ENCODE measurements at regions not wholly inside any gene's neighbourhood (a gene's known extent, or its start where the extent isn't known, plus 50 kb on each side); places are given as distances from the start of the nearest gene placed in this dataset.

GRCh38 chr2:236954641-236955040 is 131.0 kb upstream of the COPS8 start:
- intact Hi-C loops (cut with micrococcal nuclease) = no loop called here
- no peak for TF ChIP-seq CTCF (IDR thresholded peaks at IDR 0.05; ENCODE audit: unreplicated experiment)
- POLR2A ChIA-PET = no interaction called here

GRCh38 chr2:236955521-236956030 is 130.1 kb upstream of the COPS8 start:
- H3K27me3 Mint-ChIP-seq (ENCODE audit: insufficient read depth, unreplicated experiment) = peaks cover 13% of the 10 kb centered on the region
- no TSS peak for BruUV-seq (replicated peaks)
- no peak for DNase-seq (ENCODE audit: unreplicated experiment)
- H3K4me1 Mint-ChIP-seq (ENCODE audit: insufficient read depth, unreplicated experiment) = peaks cover 8% of the 10 kb centered on the region
- intact Hi-C loops (cut with micrococcal nuclease) = no loop called here
- POLR2A ChIA-PET = no interaction called here
- no peak for TF ChIP-seq CTCF (IDR thresholded peaks at IDR 0.05; ENCODE audit: unreplicated experiment)
- no peak overlapping the region for H3K4me3 Mint-ChIP-seq (ENCODE audit: unreplicated experiment)
- no peak overlapping the region for H3K27ac Mint-ChIP-seq (ENCODE audit: low read depth, unreplicated experiment)
- peaks cover 11% of the 10 kb centered on the region for H3K9me3 Mint-ChIP-seq (ENCODE audit: unreplicated experiment)
- CTCF ChIA-PET = interaction anchor here (1.4 kb wide), 1 partner anchor 72 kb away, joined by 5 read pairs; no protein-coding TSS in a partner anchor
- H3K36me3 Mint-ChIP-seq (ENCODE audit: insufficient read depth, unreplicated experiment) = no peaks in the 10 kb centered on the region

More at GRCh38 chr2:236954641-236955040, 131.0 kb upstream of the COPS8 start:
- H3K9me3 Mint-ChIP-seq (ENCODE audit: unreplicated experiment) = peaks cover 11% of the 10 kb centered on the region
- DNase-seq (ENCODE audit: unreplicated experiment) = no peak
- H3K4me1 Mint-ChIP-seq (ENCODE audit: insufficient read depth, unreplicated experiment) = peaks cover 3% of the 10 kb centered on the region
- no TSS peak for BruUV-seq (replicated peaks)
- no peak overlapping the region for H3K4me3 Mint-ChIP-seq (ENCODE audit: unreplicated experiment)
- H3K27me3 Mint-ChIP-seq (ENCODE audit: insufficient read depth, unreplicated experiment) = peaks cover 13% of the 10 kb centered on the region
- no peaks in the 10 kb centered on the region for H3K36me3 Mint-ChIP-seq (ENCODE audit: insufficient read depth, unreplicated experiment)
- CTCF ChIA-PET = no interaction called here
- no peak overlapping the region for H3K27ac Mint-ChIP-seq (ENCODE audit: low read depth, unreplicated experiment)

- Mint-ChIP-seq H3K27ac (ENCODE audit: low read depth, unreplicated experiment) (no peak overlapping the region), H3K4me3 (ENCODE audit: unreplicated experiment) (no peak overlapping the region), H3K27me3 (ENCODE audit: insufficient read depth, unreplicated experiment) (peaks cover 13% of the 10 kb centered on the region), H3K4me1 (ENCODE audit: insufficient read depth, unreplicated experiment) (peaks cover 8% of the 10 kb centered on the region), H3K36me3 (ENCODE audit: insufficient read depth, unreplicated experiment) (no peaks in the 10 kb centered on the region), H3K9me3 (ENCODE audit: unreplicated experiment) (peaks cover 11% of the 10 kb centered on the region)
- ChIA-PET POLR2A (no interaction called here), CTCF (interaction anchor here (0.8 to 1.4 kb wide), 3 partner anchors 21 to 444 kb away, joined by 3 to 5 read pairs (median 3); no protein-coding TSS in a partner anchor)
- no TSS peak for BruUV-seq (replicated peaks)
- no peak for DNase-seq (ENCODE audit: unreplicated experiment)
- no peak for TF ChIP-seq CTCF (IDR thresholded peaks at IDR 0.05; ENCODE audit: unreplicated experiment)
- intact Hi-C loops (cut with micrococcal nuclease) = no loop called here
Observed at GRCh38 chr2:236956031-236956618, 129.6 kb upstream of the COPS8 start.

GRCh38 chr2:236956641-236957040 is 129.0 kb upstream of the COPS8 start:
- no peak overlapping the region for H3K4me3 Mint-ChIP-seq (ENCODE audit: unreplicated experiment)
- ChIA-PET POLR2A (no interaction called here), CTCF (interaction anchor here (0.8 to 1.4 kb wide), 3 partner anchors 21 to 444 kb away, joined by 3 to 5 read pairs (median 3); no protein-coding TSS in a partner anchor)
- no TSS peak for BruUV-seq (replicated peaks)
- TF ChIP-seq CTCF (IDR thresholded peaks at IDR 0.05; ENCODE audit: unreplicated experiment) = no peak
- H3K27me3 Mint-ChIP-seq (ENCODE audit: insufficient read depth, unreplicated experiment) = peaks cover 13% of the 10 kb centered on the region
- peaks cover 6% of the 10 kb centered on the region for H3K9me3 Mint-ChIP-seq (ENCODE audit: unreplicated experiment)
- intact Hi-C loops (cut with micrococcal nuclease) = no loop called here
- DNase-seq (ENCODE audit: unreplicated experiment) = no peak
- peaks cover 8% of the 10 kb centered on the region for H3K4me1 Mint-ChIP-seq (ENCODE audit: insufficient read depth, unreplicated experiment)
- H3K27ac Mint-ChIP-seq (ENCODE audit: low read depth, unreplicated experiment) = no peak overlapping the region
- peaks cover 2% of the 10 kb centered on the region for H3K36me3 Mint-ChIP-seq (ENCODE audit: insufficient read depth, unreplicated experiment)

Measured in MCF 10A (cell line).